Neural progenitor cell (in vitro differentiated cells): ENCODE measurements at regions not wholly inside any gene's neighbourhood (a gene's known extent, or its start where the extent isn't known, plus 50 kb on each side); places are given as distances from the start of the nearest gene placed in this dataset.

Experiments
- EZH2 ChIP-seq: fragments of 200-600 bp; sonication (generic); IDR thresholded peaks from 2 replicates; pipeline ENCODE4 v1.6.1; 2017; ENCODE audit warnings: antibody characterized with exemption, mild to moderate bottlenecking, moderate library complexity
- EZH2phosphoT487 ChIP-seq: fragments of 200-600 bp; sonication (generic); IDR thresholded peaks from 2 replicates; pipeline ENCODE4 v1.6.1; 2017; ENCODE audit warnings: antibody characterized with exemption
- TF ChIP-seq, protein P1 (sequence below): fragments of 200-600 bp; sonication (generic); IDR thresholded peaks from 2 replicates; pipeline ENCODE4 v1.5.1; 2017; ENCODE audit warnings: antibody characterized with exemption, mild to moderate bottlenecking

DNA sequence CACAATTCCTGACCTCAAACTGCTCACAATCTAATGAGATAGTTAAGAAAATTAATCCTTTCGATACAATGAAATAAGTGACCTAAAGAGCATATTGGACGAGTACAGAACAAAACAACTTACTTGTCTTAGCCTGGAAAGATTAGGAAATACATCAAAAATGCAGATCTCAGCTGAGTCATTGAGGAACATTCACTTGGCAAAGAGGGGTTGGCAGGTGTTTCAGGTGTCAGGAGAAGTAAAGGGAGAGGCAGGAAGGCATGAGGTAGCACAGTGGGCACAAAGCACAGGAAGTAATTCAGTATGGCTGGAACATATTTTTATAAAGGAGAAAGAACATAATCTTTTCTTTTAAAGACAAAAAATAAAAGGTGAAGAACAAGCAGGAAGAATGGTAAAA lies 628.8 kb upstream of the RGMB start:
- TF ChIP-seq, protein P1, sequence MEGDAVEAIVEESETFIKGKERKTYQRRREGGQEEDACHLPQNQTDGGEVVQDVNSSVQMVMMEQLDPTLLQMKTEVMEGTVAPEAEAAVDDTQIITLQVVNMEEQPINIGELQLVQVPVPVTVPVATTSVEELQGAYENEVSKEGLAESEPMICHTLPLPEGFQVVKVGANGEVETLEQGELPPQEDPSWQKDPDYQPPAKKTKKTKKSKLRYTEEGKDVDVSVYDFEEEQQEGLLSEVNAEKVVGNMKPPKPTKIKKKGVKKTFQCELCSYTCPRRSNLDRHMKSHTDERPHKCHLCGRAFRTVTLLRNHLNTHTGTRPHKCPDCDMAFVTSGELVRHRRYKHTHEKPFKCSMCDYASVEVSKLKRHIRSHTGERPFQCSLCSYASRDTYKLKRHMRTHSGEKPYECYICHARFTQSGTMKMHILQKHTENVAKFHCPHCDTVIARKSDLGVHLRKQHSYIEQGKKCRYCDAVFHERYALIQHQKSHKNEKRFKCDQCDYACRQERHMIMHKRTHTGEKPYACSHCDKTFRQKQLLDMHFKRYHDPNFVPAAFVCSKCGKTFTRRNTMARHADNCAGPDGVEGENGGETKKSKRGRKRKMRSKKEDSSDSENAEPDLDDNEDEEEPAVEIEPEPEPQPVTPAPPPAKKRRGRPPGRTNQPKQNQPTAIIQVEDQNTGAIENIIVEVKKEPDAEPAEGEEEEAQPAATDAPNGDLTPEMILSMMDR = no peak
- no peak for TF ChIP-seq EZH2
- TF ChIP-seq EZH2phosphoT487 = no peak
